HG03354 (cell line): ENCODE measurements at regions not wholly inside any gene's neighbourhood (a gene's known extent, or its start where the extent isn't known, plus 50 kb on each side); places are given as distances from the start of the nearest gene placed in this dataset.

Source experiments
- ATAC-seq: cut with Tn5 transposase; IDR thresholded peaks from one replicate; pipeline ENCODE4 v1.9.1; 2021; ENCODE audit warnings: mild to moderate bottlenecking; ENCODE audit not compliant: unreplicated experiment, poor library complexity, severe bottlenecking

DNA sequence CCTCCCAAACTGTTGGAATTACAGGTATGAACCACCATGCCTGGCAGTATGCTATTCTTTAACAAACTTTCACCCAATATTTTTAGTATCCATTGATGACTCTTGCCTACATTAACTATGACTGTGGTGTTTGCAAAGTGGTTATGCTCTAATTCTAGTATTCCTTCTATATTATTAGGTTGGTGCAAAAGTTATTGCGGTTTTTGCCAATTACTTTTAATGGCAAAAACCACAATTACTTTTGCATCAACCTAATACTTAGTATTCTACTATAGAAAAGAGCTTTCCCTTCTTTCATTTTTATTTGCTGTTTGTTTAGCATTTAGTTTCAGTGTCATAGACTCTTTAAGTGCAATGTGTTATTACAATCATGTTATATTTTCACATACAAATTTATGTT lies 760.6 kb downstream of the NR2F2 start:
- ATAC-seq, result no peak

DNA sequence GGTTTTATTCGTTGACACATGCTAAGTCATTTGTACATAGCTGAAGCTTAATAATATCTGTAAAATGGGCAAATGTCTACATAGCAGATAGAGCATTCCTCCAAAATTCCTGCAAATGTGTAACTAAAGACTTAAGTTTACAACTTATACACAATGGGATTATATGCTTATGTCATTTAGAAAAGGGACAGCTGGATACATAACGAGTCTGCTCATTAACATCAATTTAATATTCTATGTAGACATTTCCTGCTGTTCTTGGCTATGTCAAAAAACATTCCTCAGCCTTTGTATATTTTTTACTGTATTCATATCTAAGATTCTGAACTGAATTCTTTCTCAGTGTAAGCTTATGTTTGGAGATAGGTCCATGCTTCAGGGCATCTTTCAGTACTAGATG lies 762.2 kb downstream of the NR2F2 start:
- no peak for ATAC-seq

DNA sequence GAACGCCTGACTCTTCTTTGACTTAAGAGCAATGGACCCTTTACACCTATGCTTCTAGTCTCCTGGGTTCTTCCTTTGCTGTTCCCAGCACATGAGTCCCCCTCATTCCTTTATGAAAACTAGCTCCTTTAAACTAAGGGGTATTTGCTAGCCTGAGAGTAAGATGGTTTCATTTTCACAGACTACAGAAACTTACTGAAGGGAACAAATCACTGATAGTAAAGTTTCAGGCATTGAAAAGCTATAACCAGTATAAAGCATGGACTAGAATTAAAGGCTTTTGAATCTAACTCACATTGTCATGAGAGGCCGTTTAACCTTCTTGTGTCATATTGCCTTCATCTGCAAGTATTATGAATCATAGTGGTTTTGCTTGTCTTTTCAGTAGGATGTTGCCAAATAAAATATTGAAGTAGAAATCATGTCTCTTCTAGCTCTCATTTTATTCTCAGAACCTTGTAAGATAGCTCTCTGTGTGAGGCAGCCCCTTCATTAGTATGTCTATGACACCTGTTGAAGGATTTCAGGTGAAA lies 765.9 kb downstream of the NR2F2 start:
- no peak for ATAC-seq

DNA sequence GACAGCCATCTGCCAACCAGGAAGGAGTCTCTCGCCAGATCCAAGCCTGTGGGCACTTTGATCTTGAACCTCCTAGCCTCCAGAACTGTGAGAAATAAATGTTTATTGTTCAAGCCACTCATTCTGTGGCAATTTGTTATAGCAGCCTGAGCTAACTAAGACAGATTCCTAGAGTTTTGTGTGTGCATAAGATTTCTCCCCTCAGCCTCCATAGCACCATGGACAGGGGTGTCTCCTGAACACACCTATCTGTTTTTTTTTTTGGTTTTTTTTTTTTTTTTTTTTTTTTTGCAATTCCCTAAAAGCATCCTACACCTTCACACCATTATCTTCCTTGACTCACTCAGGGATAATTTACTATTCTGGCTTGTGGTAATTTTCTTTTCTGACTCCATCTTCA lies 768.5 kb downstream of the NR2F2 start:
- ATAC-seq, result no peak

DNA sequence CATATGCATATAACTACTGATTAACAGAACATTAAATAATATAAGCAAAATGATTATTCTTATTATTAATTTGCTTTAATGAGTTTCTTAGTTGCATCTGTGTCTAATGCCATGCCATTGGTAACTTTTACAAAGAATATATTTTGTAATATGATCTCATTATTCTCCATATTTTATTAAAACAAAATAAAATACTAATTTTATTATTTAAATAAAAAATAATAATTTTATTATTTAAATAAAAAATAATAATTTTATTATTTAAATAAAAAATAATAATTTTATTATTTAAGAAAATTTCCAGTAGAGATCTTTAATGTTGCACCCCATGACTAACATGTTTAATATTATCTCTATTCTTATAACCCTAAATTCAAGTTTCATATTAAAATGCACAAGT lies 771.1 kb downstream of the NR2F2 start:
- no peak for ATAC-seq

DNA sequence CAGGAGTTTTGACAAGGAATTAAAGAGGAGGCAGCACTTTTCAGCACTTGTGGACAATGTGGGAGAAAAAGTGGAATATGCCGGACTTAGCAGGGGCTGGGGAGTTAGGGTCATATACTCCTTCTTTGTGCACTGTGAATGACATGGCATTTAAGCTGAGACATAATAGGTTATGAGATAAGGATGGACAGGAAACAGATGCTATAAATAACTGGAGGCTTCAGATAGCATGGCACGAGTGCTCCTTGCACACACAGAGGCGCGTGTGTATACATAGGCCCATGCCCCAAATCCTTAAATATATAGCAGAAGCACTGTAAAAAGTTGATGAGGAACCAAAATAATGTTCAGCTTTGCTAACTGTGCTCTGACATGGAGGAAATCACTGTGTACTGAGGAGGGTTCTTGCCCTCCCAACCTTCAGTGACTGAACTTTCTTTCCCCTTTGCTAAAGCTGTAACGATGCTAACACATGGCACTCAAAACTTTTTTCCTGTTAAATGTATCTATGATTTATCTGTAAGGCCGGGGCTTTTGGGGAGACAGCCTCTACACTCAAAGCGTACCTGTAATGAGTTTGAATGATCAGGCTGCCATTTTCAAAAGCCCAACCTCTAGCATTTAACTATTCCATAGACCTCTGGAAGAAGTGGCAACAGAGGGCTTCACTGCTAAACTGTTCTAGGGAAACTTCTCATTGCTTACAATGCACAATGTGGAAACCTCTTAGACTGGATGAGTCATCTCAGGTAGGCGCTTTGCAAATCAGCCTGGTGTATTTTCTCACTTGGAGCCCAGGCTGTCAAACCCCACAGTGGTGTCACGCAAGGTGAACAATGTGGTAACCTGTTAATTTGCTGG lies 784.6 kb downstream of the NR2F2 start:
- ATAC-seq, result no peak

DNA sequence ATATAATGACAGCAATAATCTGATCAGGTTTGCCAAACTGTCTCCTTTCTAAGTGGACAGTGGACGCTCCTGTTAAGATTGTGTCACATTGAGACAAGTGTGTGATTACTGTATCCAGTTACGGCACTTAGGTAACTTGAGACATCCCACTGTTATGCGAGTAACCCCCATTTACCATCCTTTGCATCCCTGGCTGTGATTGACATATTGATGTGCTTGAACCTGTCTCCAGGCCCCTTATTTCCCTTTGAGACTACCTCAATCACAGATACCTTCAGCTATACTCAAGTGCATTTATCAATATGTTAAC lies 785.2 kb downstream of the NR2F2 start:
- no peak for ATAC-seq

DNA sequence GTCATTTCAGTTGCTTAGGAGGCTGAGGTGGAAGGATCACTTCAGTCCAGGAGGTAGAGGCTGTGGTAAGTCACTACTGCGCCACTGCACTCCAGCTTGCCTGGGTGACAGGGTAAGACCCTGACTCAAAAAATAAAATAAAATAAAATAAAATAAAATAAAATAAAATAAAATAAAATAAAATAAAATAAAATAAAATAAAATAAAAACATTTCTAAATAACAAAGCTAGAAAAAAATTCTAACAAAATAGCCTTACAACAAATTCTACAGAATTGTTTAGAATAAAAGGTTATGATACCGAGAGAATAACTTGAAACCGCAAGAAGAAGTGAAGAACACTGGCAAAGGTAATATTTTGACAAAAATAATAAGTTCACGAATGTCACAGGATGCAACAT lies 794.3 kb downstream of the NR2F2 start:
- no peak for ATAC-seq

DNA sequence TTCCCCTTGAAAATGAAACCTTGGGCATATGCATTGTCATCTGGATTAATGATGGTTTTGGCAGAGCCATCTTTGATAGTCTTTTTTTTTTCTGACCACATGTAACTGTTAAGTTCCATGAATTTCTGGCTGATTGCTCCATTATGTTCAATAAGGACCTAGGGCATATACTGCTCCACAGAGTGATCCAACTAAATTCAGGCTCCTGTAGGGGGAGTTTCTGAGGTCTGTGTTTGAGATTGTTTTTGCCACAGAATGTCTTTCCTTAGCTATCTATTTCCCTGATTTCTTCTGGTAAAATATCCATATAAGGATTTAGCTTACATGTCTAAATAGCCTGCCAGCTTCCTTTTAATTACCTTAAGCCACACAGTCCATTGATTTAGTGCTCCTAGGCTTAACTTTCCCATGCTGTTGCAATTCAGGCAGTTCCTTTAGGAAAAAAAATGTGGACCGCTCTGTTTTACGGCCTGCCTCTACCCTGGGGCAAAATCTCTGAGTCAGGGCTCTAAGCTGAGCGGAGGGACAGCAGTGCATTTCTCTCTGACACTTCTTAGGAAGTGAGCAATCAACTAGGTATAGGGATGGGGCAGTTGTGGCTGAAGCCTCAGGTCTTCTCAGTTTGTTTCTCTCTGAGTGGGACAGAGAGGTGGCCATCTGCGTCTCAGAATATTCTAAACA lies 796.2 kb downstream of the NR2F2 start:
- no peak for ATAC-seq

DNA sequence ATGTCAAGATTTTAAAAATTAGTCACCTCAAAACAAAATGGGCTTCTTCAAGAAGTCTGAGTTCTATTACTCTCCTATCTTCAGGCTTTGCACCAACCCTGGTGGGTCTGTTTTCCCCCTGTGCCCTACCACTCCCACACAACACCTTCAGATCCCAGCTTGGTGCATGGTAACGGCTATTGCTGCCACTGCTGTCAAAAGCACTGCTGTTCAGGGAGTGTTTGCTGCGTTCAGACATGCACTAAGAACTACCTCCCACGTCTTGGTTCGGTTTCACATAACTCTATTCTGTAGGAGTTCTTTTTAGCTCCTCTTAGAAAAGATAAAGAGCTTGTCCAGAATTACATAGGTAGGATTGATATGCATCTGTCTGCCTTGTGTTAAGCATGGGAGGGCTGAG lies 799.2 kb downstream of the NR2F2 start:
- no peak for ATAC-seq

DNA sequence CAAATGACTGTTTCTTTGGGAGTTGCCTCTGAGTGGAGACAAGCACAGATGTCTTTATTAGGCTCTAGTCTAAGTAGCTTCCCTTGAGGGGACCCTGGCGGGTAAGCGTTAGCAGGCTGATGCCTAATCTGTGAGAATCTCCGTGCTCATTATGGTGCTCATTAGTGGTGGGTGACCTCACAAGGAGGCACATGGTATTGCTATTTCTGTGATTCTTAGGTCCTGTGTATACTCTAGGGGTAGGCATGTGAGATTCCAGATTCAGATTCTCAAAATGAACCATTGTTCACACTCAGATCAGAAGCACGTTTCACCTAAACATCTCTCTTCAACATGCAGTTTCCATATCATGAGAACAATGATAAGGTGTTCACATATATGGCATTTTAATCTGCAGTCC lies 809.7 kb downstream of the NR2F2 start:
- no peak for ATAC-seq

DNA sequence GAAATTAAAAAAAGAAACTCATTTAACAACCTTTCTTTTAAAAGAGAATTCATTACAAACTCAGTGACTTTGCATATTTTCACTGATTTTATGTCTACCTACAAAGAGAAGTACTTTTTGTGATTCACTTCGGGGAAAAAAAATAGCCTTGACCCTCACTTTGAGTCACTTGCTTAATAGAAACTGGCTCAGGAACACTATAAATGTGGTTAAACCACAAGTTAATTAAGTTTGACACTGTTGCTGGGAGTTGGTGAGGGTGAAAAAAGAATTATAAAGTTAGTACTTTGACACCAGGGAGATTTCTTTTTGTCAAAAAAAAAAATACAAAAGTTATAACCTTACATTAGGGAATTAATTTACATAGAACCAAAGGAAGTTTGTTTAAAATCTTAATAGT lies 810.9 kb downstream of the NR2F2 start:
- ATAC-seq, result no peak

DNA sequence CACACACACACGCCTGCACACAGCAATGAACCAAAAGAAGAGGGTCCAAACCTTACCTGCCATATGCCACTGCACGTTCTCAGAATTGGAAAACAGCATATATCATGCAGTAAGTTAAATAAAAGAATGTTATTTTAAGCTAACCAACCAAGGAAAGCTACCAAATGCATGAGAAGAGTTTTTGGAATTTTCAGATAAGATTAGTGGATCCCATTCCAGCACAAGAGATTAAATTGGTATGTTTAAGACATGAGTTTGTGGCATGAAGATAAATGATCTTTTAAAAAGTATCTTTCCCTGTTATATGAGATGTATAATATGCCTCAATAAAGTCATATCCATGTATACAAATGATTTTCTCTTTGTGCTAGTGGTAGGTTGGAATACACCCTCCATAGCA lies 811.4 kb downstream of the NR2F2 start:
- ATAC-seq, result no peak

DNA sequence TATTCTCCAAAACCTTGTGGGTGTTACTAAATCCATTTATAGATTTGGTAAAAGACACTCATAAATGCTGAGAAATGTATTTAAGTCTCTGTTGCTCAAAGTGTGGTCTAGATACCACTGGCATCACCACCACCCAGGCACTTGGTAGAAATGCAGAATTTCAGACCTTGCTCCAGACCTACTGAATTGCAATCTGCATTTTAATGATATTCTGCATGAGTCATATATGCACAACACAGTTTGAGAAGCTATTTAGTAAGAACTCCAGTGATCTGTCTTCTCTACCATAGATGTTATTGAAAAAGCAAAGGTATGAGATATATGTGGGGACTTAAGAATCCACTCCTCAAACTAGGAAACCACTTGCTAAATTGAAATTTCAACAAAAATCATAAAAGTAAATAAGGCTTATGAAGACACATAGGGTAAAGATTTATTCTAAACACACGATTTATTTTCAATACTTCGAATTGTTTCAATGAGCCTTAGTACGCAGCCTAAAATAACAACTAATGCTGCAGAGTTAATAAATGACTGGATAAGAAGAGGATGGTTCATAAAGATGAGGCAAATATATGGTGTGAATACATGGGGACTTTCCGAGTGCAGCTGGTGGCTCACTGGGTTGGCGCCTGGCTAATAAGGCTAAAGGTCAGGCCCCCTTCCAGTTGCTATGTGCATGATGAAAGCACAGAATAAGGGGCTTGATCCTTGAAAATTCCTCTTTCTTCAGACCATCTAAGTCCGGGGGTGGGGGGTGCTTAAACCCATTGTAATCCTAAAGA lies 813.3 kb downstream of the NR2F2 start:
- no peak for ATAC-seq

DNA sequence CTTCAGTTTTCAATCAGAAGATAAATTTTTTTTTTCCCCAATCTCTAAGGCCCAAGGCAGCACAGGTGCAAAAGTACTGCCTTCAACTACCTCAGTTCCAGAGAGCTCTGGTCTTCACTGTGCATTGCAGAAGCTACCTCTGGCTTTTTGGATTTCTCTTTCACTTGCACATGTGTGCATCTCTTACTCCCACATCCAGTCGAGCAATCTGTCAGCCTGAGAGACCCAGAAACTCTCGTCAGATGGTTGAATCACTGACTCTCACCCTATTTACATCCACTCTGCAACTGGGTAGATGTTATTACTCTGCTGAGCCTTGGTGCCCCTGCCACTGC lies 813.8 kb downstream of the NR2F2 start:
- ATAC-seq, result no peak

DNA sequence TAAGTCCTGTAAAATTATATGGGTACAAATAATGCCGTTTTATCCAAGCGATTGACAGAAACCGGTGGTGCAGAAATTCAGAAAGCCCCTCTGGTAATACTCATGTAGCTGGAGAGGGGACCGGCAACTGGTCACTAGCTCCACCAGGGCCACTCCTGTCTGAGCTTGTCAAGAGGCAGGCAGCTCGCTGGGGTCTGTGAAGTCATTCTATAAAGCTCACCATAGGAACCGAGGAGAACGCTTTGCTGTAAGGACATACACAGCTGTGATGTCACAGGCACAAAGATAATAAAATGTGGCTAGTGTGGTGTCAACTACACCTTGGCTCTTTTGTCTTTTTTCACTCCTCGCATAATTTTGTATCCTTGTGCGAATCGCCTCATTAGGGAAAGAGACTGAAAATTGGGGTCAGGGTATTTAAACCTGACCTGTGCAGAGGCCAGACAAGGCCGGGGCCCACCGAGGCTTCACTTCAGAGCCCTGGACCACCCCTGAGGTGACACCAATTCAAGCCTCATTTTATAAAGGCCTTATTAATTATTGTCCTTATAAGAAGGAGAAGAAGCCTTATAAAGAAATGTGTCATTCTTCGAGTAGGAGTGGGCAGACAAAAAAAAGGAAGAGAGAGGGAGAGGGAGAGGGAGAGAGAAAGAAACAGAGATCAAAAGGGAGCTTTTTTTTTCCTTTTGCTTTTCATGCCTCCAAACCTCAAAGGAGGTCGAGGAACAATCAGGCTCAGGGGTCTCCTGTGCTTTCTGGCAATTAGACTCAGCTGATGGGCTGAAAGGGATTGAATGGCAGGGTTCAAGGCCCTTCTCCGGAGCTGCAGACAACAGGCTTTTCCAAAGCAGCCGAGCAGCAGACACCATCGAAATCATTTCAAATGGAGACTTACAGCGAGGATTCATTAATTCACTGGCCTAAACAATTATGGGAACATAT lies 813.3 kb upstream of the ARRDC4 start:
- no peak for ATAC-seq

DNA sequence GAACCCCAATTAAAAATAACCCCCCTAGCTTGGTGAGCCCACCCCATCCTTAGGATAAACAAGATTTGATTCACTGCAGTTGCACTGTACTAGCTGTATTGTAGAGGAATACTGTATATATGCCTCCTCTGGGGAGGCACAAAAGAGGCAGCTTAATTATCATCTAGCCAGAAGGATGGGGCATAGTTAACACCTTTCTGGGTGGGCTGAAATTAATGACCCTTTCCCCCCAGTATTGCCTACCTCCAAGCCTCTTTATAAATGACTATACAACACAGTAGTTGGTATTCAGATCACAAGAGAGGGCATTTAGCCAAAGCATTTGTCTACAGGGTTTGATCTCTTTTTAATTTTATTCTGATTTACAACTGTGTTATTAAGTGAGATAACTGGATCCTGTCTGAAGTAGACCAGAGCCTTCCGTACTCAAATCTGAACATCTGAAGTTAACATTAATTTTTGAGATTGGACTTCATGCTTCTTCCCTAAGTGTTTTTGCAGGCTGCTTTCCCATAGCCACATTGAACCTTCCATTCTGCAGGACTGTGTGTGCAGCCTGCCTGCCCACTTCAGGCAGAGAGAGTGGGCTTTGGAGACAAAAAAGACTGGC lies 807.0 kb upstream of the ARRDC4 start:
- ATAC-seq, result no peak

DNA sequence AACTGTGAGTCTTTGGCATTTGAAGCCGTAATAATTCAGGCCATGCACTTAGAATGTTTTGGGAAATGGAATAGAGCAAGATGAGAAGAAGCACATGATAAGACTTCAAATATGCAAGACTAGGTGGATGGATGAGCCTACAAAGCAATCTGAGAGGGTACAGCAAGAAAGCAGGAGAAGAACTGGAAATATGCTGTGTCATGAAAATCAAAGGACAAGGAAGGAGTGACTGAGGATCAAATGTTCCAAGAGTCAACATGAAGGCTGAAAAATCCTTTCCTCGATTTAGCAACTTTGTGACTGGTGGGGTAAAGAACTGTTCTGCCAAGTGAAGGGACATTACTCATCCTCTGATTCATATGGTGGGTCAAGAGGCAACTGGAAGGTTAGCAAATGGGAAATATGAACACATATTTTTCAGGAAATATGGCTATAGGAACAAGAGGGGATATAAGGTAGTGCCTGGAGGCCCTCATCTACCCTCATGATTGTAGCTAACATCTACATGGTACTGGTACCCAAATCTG lies 803.7 kb upstream of the ARRDC4 start:
- no peak for ATAC-seq
